Stomach smooth muscle (tissue), 2 donors: ENCODE measurements at regions not wholly inside any gene's neighbourhood (a gene's known extent, or its start where the extent isn't known, plus 50 kb on each side); places are given as distances from the start of the nearest gene placed in this dataset.
A peak's percentile ranks its signal among the peaks of the same experiment; 100 is the strongest.

Experiments used
- H3K27ac ChIP-seq: one replicate; pipeline ENCODE4 v1.7.0; 2013; ENCODE audit warnings: mild to moderate bottlenecking, low read length, inconsistent platforms
- H3K27me3 ChIP-seq, 2 donors: one replicate each; pipeline ENCODE4 v1.7.0; 2013; ENCODE audit warnings: low read length in 2 of 2; ENCODE audit not compliant: insufficient read depth in 2 of 2, control insufficient read depth in 1 of 2
- H3K36me3 ChIP-seq, 2 donors: one replicate each; pipeline ENCODE4 v1.7.0; 2013; ENCODE audit warnings: low read length in 2 of 2; ENCODE audit not compliant: control insufficient read depth in 2 of 2, insufficient read depth in 2 of 2
- H3K4me1 ChIP-seq: one replicate; pipeline ENCODE4 v1.7.0; 2013; ENCODE audit warnings: low read length; ENCODE audit not compliant: control insufficient read depth, insufficient read depth
- H3K4me3 ChIP-seq, 2 donors: one replicate each; pipeline ENCODE4 v1.7.0; 2013; ENCODE audit warnings: low read length in 2 of 2
- H3K9ac ChIP-seq, 2 donors: one replicate each; pipeline ENCODE4 v1.7.0; 2013; ENCODE audit warnings: low read length in 2 of 2, mild to moderate bottlenecking in 1 of 2
- H3K9me3 ChIP-seq, 2 donors: one replicate each; pipeline ENCODE4 v1.7.0; 2013; ENCODE audit warnings: low read length in 2 of 2; ENCODE audit not compliant: control insufficient read depth in 2 of 2
- donor health status: healthy.
- donor health status: Pancreatic carcinoma.

DNA sequence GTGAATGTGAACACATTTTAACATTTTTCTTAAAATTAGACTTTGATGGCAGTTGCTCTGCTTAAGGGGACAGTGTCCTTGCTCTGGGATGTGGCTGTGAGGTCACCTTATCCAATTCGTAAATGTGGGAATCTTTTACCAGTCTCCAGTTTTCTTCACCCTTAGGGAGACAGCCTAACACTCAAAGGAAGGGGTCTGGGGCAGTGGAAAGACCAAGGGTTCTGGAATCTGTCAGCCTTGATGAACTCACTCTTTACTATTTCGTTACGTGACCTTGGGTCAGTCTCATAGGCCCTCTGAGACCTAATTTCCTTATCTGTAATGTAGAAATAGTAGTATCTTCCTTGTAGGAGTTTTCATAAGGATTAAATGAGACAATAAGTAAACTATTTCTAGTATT lies 245.6 kb upstream of the ATP2B1 start:
- Histone ChIP-seq H3K4me3 (no peak overlapping the region), H3K9me3 (no peaks in the 10 kb centered on the region), H3K27me3 (no peaks in the 10 kb centered on the region), H3K36me3 (no peaks in the 10 kb centered on the region), H3K9ac (no peak overlapping the region), H3K27ac (no peak overlapping the region), H3K4me1 (no peaks in the 10 kb centered on the region)

DNA sequence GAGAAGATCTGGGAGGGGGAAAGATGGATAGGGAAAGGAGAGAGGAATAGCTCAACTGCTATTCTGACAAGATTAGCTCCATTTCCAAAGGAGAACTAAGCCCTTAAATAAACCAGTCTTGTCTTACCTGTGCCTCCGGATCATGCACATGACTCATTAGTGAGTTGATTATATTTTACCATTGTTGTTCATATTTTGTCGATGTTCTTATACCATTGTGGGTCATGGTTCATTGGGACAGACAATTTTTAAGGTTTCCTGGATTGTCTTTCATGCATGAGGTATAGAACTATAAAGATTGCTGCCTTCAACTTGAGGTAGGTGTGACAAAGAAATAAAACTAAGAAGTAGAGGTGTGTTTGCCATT lies 243.0 kb upstream of the ATP2B1 start:
- no peaks in the 10 kb centered on the region for H3K36me3 ChIP-seq
- H3K27me3 ChIP-seq: no peaks in the 10 kb centered on the region
- no peak overlapping the region for H3K4me3 ChIP-seq
- H3K27ac ChIP-seq: no peak overlapping the region
- no peaks in the 10 kb centered on the region for H3K9me3 ChIP-seq
- H3K9ac ChIP-seq: no peak overlapping the region
- no peaks in the 10 kb centered on the region for H3K4me1 ChIP-seq

DNA sequence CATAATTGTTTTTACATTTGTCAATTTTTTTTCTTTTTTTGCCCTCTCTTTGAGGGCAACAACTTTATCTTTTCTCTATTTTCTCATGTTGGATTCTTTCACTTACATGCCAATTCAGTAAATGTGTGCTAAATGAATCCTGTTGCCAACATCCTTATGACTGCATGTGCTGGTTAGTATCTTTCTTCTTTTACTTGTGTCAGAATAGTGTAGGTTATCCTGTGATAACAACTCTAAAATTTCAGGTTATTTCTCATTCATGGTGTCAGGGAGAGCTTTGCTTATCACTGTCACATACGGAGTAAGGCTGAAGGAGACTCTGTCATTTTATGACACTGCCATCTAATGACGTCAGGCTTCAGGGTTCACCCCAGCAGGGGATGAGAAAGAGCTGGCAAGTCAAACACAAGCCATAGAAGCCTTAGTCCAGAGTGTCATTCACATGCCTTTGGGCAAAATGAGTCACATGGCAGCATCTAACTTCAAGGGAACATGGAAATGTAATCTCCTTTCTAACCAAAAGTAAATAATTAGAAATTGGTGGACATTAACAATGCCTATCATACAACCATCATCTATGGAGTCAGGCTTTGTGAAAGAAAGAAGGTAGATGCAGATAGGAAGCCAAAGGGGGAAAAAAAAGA lies 242.5 kb upstream of the ATP2B1 start:
- Histone ChIP-seq H3K27ac (no peak overlapping the region), H3K27me3 (no peaks in the 10 kb centered on the region)

DNA sequence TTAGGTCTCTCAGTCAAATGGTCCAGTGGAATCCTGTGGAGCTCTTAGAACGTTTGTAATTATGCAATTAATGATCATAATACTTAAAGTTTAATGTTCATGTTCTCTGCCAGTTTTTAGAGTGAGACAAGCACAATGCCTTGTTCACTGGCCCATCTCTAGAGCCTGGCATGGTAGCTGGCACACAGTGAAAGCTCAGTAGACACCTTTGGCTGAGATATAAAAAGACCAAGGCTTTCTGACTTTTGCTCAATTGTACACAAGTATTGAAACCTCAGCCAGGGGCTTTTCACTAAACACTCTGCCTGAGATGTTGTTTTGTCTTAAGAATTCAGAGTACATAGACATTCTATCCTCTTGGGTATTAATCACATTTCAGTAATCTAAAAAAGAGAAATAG lies 241.8 kb upstream of the ATP2B1 start:
- H3K27me3 ChIP-seq: no peaks in the 10 kb centered on the region
- no peaks in the 10 kb centered on the region for H3K4me1 ChIP-seq
- H3K9me3 ChIP-seq: no peaks in the 10 kb centered on the region
- no peaks in the 10 kb centered on the region for H3K36me3 ChIP-seq
- peak overlapping the region in 1 of 2 donors; percentile 7 for H3K4me3 ChIP-seq
- no peak overlapping the region for H3K9ac ChIP-seq
- H3K27ac ChIP-seq: no peak overlapping the region

More for the DNA sequence above, 242.5 kb upstream of the ATP2B1 start:
- no peaks in the 10 kb centered on the region for H3K4me1 ChIP-seq
- H3K36me3 ChIP-seq: no peaks in the 10 kb centered on the region
- H3K9me3 ChIP-seq: no peaks in the 10 kb centered on the region
- H3K4me3 ChIP-seq: no peak overlapping the region
- no peak overlapping the region for H3K9ac ChIP-seq

DNA sequence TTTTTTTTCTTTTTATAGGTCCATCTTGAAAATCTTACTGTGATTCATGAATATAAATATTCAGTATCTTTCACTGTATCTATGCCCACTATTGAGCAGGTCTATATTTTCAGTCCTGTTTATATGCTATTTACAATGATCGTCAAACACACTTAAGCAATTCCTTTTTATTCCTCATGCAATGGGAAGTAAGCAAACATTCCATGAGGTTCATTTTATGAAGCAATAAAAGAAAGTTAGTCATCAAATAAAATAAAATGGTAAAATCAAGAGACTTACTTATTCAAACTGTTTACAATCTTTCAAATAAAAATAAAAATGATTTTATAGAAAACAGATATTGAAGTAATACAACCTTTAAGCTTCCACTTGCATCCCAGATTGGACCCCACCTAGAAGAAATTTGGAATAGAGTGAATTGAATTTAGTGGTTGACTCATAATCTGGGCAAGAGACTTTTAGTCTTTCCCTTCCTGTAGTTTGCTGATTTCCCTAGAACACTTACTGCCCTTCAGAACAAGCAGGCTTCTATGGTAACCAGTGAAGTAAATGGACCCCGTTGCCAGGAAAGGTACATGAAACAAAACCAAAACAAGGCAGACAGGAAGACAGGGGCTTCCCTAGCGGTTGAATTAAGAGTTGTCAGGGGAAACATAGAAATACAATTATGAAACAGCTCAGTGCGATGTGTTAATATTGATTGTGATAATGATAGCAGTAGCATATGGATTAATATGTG lies 241.0 kb upstream of the ATP2B1 start:
- Histone ChIP-seq H3K9ac (no peak overlapping the region), H3K9me3 (no peaks in the 10 kb centered on the region), H3K4me3 (no peak overlapping the region), H3K27me3 (no peaks in the 10 kb centered on the region), H3K4me1 (no peaks in the 10 kb centered on the region), H3K27ac (no peak overlapping the region), H3K36me3 (no peaks in the 10 kb centered on the region)

DNA sequence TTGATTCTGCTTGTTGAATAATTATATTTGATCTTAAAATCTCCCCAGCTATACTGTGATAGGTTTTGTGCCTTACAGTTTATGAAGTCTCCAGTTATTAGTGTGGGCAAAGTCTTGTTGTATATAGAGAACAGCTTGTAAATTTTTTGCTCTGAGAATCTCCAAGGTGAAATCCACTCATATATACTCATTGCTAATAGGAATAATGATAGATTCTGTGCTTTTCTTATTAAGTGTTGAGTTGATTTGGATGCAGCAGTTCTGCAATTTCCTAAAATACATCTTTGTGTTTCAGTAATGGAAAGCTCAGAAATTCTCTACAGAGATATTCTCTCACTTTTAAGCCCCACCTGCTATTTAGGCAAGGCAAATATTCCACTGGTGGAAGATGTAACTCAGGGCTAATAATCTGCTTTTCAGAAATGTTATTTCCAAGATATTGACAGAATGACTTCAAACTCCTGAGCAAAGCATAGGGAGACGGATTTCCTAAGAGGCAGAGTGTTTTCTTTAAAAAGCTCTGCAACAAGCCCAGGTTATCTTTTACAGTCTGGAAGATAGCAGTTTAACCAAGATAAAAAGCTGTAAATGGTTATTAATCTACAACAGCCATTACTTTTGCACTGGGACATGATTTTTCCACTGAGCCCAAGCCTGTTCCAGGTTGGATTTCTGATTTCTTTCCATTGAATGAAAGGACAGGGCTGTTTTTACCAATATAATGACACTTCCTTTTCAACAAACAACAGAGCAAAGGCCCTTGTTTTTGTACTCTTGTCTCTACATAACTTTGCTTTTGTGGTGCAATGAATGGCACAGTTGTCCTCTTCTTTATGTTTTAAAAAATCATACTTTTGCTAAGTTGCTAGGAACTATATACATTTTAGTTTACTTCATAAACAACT lies 239.9 kb upstream of the ATP2B1 start:
- Histone ChIP-seq H3K27ac (no peak overlapping the region), H3K27me3 (no peaks in the 10 kb centered on the region), H3K36me3 (no peaks in the 10 kb centered on the region), H3K9ac (no peak overlapping the region), H3K4me1 (no peaks in the 10 kb centered on the region), H3K4me3 (no peak overlapping the region), H3K9me3 (no peaks in the 10 kb centered on the region)

DNA sequence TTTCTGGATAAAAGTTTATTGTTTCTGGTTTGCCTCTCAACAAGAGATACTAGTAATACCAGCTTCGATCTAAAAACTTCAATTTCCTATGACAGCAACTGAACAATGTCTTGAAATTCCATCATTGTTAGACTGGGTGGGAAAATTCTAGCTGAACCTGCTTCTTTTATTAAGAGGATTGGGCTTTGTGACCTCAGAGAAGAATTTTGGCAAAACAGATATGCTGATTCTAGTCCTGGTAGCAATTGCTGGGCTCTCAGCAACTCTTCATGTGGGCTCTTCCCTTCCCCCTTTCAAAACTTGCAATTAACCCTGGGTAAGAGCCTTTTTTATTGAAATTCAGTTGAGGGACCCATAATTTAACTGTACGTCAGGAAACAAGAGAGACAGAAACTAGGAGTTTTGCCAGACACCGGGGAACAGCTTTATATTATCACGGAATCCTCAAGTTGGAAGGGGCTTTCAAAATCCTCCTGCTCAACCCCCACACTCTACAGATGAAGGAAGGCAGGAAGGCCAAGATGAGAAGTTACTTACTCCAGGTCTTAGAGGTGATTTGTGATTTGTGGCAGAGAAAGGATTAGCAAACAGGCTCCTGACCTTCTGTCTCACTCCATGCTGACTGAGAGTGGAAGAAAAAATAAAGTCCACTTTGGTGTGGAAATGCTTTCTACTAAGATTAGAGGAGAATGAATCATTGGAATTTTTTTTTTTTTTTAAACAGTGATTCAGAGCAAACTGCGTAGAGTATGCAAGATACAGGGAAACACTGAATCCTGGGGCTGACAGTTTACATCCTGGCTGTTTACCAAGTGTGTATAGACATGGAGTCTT lies 239.0 kb upstream of the ATP2B1 start:
- Histone ChIP-seq H3K9ac (no peak overlapping the region), H3K36me3 (no peaks in the 10 kb centered on the region), H3K27ac (no peak overlapping the region), H3K27me3 (no peaks in the 10 kb centered on the region), H3K4me3 (no peak overlapping the region), H3K4me1 (no peaks in the 10 kb centered on the region), H3K9me3 (no peaks in the 10 kb centered on the region)

DNA sequence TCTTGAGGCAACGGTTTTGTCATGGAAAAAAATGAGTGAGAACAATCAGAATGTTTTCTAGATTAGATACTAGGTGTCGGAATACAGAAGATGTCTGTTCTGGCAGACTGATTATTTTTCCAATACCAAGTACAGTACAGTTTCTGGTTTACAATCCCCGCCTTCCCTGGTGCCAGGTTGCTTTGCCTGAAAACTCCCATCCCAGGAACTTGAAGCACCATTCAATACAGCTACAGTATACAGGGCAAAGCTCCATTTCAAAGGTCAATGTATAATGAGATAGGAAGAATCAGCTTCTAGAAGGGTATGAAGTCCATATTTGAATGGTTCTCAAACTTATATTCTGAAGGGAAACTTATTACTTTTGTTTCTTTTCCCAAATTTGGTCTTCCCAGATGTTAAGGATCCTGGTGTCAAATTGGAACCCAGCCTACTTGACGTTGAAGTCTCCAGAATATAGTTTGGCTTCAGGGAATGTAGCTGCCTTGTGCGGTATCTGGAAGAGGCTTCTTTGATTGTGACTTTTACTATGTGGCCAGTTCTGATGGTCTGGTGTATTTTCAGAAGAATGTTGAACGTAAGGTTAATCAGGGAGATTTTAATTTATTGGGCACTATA lies 238.0 kb upstream of the ATP2B1 start:
- Histone ChIP-seq H3K4me1 (no peaks in the 10 kb centered on the region), H3K27ac (no peak overlapping the region)

DNA sequence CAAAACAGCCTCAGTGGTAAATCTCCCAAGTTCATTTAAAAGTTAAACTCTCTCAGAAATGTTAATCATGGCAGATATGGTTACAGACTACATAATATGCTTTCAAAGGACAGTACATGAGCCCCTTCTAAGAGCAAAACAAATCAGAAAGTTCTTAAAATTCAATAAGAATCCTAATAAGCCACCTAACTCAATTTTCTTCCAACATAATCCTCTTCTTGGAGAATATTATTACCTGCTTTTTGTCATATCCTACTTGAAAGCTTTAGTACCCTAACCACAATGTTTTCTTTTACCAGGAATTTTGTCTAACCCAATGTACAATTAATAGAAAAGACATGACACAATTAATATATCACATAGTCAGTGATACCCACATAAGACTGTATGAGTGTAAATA lies 236.5 kb upstream of the ATP2B1 start:
- no peak overlapping the region for H3K9ac ChIP-seq
- no peaks in the 10 kb centered on the region for H3K36me3 ChIP-seq
- no peaks in the 10 kb centered on the region for H3K4me1 ChIP-seq
- no peak overlapping the region for H3K27ac ChIP-seq
- no peaks in the 10 kb centered on the region for H3K27me3 ChIP-seq
- no peaks in the 10 kb centered on the region for H3K9me3 ChIP-seq
- no peak overlapping the region for H3K4me3 ChIP-seq

More for the DNA sequence above, 238.0 kb upstream of the ATP2B1 start:
- Histone ChIP-seq H3K27me3 (no peaks in the 10 kb centered on the region), H3K9me3 (no peaks in the 10 kb centered on the region), H3K36me3 (no peaks in the 10 kb centered on the region), H3K4me3 (no peak overlapping the region), H3K9ac (no peak overlapping the region)

DNA sequence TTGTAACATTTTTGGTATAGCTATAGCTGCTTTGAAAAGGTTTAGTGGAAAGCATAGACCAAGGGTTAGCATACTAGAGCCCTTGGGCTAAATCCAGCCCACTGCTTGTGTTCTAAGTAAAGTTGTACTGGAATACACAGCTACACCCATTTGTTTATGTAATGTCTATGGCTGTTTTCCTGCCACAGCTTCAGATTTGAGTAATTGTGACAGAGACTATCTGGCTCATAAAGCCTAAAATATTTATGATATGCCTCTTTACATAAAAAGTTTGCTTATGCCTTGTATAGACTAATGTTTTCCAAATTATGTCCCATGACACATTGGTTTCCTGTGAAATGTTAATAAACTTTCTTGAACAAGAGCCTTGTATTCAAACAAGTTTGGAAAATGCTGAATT lies 234.8 kb upstream of the ATP2B1 start:
- Histone ChIP-seq H3K27ac (no peak overlapping the region), H3K9ac (no peak overlapping the region), H3K36me3 (no peaks in the 10 kb centered on the region), H3K4me3 (no peak overlapping the region), H3K9me3 (no peaks in the 10 kb centered on the region), H3K27me3 (no peaks in the 10 kb centered on the region), H3K4me1 (no peaks in the 10 kb centered on the region)
